ENCODE measurements at regions not wholly inside any gene's neighbourhood (a gene's known extent, or its start where the extent isn't known, plus 50 kb on each side); places are given as distances from the start of the nearest gene placed in this dataset.

DNA sequence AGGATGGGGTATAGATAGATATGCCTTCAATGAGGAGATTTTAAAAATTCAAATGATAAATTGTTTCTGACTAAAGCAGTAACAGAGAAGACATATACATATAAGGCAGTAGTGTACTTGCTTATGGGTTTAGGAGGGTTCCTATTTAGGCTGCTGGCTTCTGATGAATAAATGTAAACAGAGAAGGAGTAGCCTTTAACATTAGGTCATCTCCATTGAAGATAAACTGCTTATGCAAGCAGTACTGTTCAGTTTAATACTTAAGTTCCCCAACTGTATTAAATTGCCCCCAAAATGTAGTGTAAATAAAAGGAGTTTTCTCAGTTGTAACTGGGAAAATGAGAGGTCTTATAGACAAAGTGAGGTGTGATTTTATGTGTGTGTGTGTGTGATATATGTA, 217.7 kb upstream of the TMEFF2 start:
- H3K27ac ChIP-seq: no peak overlapping the region
- no peak for DNase-seq (ENCODE audit: low read depth in 1 of 2, low spot score in 1 of 2)
- TF ChIP-seq, protein P1, sequence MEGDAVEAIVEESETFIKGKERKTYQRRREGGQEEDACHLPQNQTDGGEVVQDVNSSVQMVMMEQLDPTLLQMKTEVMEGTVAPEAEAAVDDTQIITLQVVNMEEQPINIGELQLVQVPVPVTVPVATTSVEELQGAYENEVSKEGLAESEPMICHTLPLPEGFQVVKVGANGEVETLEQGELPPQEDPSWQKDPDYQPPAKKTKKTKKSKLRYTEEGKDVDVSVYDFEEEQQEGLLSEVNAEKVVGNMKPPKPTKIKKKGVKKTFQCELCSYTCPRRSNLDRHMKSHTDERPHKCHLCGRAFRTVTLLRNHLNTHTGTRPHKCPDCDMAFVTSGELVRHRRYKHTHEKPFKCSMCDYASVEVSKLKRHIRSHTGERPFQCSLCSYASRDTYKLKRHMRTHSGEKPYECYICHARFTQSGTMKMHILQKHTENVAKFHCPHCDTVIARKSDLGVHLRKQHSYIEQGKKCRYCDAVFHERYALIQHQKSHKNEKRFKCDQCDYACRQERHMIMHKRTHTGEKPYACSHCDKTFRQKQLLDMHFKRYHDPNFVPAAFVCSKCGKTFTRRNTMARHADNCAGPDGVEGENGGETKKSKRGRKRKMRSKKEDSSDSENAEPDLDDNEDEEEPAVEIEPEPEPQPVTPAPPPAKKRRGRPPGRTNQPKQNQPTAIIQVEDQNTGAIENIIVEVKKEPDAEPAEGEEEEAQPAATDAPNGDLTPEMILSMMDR (IDR thresholded peaks at IDR 0.05; ENCODE audit: low read depth, low read length): no peak
- H3K36me3 ChIP-seq: no peaks in the 10 kb centered on the region
- H3K4me3 ChIP-seq: no peak overlapping the region
- peaks cover 13% of the 10 kb centered on the region for H3K27me3 ChIP-seq
- no peaks in the 10 kb centered on the region for H3K4me1 ChIP-seq (ENCODE audit: low read depth)
- H3K9me3 ChIP-seq (ENCODE audit: low read depth): no peaks in the 10 kb centered on the region

DNA sequence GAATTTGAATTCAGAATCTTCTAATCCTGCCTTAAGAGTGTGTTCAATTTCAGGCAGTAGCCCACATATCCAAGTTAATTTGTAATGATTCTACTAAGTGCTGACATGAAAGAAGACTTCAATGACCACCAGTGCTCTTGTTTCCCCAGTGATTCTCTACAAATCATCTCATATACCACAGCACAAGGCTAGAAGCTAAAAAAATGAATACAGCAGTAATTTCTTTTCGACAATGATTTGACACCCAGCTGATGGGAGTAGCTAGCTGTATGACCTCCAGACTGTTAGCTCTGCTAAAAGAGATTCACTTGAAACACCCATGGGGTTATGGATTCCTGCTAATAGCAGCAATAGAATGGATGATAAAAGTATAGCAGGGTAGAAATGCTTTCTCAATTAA, 217.0 kb upstream of the TMEFF2 start:
- TF ChIP-seq, protein P1 (IDR thresholded peaks at IDR 0.05; ENCODE audit: low read depth, low read length): no peak

DNA sequence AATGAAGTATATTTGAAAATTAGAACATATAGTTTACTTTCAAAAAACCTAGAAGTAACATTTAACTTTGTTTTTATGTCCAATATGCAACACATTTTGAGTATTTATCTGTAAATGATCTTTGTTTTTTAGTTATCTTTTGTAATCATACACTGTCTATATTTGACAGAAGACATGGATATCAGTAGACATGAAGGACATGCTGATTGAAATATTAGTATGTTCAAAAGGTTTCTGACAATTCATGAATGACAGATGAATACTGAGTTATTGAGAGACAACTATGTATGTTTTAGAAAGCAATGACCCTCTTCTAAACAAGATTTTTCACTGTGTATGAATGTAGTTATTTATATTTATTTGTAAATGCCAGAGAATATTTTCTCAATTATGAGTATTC, 215.6 kb upstream of the TMEFF2 start:
- no peak for DNase-seq (ENCODE audit: low read depth in 1 of 2, low spot score in 1 of 2)
- Histone ChIP-seq H3K9me3 (ENCODE audit: low read depth) (no peaks in the 10 kb centered on the region), H3K36me3 (no peaks in the 10 kb centered on the region), H3K4me1 (ENCODE audit: low read depth) (no peaks in the 10 kb centered on the region), H3K27ac (no peak overlapping the region), H3K27me3 (peaks cover 15% of the 10 kb centered on the region), H3K4me3 (no peak overlapping the region)
- TF ChIP-seq, protein P1 (IDR thresholded peaks at IDR 0.05; ENCODE audit: low read depth, low read length): no peak

More for the DNA sequence above, 217.0 kb upstream of the TMEFF2 start:
- no peaks in the 10 kb centered on the region for H3K9me3 ChIP-seq (ENCODE audit: low read depth)
- peaks cover 15% of the 10 kb centered on the region for H3K27me3 ChIP-seq
- no peaks in the 10 kb centered on the region for H3K4me1 ChIP-seq (ENCODE audit: low read depth)
- no peaks in the 10 kb centered on the region for H3K36me3 ChIP-seq
- H3K27ac ChIP-seq: no peak overlapping the region
- no peak overlapping the region for H3K4me3 ChIP-seq
- no peak for DNase-seq (ENCODE audit: low read depth in 1 of 2, low spot score in 1 of 2)

DNA sequence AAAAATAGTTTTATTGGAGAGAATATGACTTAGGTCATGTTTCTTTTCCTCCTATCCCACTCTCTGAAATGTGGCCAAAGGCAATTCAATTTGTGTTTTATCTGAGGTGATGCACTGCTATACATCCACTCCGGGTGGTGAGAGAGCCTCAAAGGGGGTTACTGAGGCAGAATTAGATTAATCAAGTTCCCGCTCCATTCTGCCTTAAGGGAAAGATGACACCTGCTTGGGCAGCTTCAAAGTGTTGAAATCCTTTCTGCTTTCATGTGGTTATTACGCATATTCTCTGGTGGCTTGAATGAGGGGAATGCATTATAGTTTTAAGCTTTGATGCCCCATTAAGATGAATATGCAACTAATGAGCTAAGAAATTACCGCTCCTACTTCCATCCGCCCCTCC, 213.0 kb upstream of the TMEFF2 start:
- Histone ChIP-seq H3K4me3 (no peak overlapping the region), H3K36me3 (no peaks in the 10 kb centered on the region), H3K27ac (no peak overlapping the region), H3K27me3 (peaks cover 15% of the 10 kb centered on the region), H3K4me1 (ENCODE audit: low read depth) (no peaks in the 10 kb centered on the region), H3K9me3 (ENCODE audit: low read depth) (no peaks in the 10 kb centered on the region)
- TF ChIP-seq, protein P1 (IDR thresholded peaks at IDR 0.05; ENCODE audit: low read depth, low read length): no peak
- no peak for DNase-seq (ENCODE audit: low read depth in 1 of 2, low spot score in 1 of 2)

DNA sequence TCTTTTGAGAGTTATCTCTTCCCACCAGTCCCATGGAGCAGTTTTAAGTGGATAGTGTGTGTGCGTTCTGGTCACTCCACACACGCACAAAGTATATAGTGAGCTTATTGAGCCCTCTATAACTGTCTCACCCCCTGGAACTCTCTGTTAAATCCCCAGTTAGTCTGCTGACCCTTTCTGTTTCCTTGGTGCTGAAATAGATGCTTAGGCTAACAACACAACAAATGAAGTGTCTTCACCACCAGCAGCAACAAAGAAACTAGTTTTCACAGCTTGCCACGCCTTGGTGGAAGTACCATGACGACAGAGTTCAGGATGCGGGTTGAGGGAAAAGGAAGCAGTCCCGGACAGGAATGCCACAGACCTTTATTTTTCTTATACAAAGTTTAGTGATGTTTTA, 203.5 kb upstream of the TMEFF2 start:
- Histone ChIP-seq H3K36me3 (no peaks in the 10 kb centered on the region), H3K4me3 (no peak overlapping the region), H3K27ac (no peak overlapping the region), H3K9me3 (ENCODE audit: low read depth) (no peaks in the 10 kb centered on the region), H3K4me1 (ENCODE audit: low read depth) (no peaks in the 10 kb centered on the region), H3K27me3 (no peaks in the 10 kb centered on the region)
- no peak for DNase-seq (ENCODE audit: low read depth in 1 of 2, low spot score in 1 of 2)
- TF ChIP-seq, protein P1 (IDR thresholded peaks at IDR 0.05; ENCODE audit: low read depth, low read length): no peak

DNA sequence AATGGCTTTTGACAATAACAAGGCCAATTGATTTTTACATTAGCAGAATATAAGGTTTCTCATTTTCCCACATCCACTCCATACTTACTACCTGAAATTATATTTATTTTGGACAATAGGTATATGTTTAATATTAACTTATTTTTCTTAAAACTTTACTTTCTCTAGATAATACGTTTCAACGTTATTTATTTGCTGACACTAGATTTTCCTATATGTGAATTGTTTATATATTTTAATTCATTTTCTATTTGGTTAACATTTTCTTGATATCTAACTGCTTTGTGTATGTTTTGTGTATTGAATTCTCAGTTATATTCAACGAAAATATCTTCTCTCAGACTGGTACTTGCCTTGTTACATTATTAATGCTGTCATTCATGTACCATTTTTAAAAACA, 199.9 kb upstream of the TMEFF2 start:
- no peak for DNase-seq (ENCODE audit: low read depth in 1 of 2, low spot score in 1 of 2)

More for the DNA sequence above, 199.9 kb upstream of the TMEFF2 start:
- TF ChIP-seq, protein P1 (IDR thresholded peaks at IDR 0.05; ENCODE audit: low read depth, low read length): no peak
- Histone ChIP-seq H3K4me3 (no peak overlapping the region), H3K36me3 (no peaks in the 10 kb centered on the region), H3K4me1 (ENCODE audit: low read depth) (no peaks in the 10 kb centered on the region), H3K27me3 (no peaks in the 10 kb centered on the region), H3K9me3 (ENCODE audit: low read depth) (no peaks in the 10 kb centered on the region), H3K27ac (no peak overlapping the region)
